ENCODE measurements at regions not wholly inside any gene's neighbourhood (a gene's known extent, or its start where the extent isn't known, plus 50 kb on each side); places are given as distances from the start of the nearest gene placed in this dataset.

DNA sequence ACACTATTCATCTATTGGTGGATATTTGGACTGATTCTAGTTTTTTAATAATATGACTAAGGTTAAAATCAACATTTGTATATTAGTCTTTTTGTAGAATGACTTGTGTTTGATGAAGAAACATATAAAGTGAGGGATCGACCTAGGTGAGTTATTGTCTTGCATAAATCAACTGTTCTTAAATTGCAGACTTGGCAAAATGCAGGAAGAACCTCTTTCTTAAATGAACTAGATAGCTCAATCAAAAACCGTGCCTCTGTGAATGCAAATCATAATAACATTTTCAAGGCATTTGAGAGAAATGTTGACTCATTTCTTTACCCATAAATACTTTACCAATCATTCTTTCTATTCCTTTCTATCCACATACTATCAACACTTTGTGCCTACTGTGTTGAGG lies 101.5 kb upstream of the ANK3 start:
- TF ChIP-seq, protein P1, sequence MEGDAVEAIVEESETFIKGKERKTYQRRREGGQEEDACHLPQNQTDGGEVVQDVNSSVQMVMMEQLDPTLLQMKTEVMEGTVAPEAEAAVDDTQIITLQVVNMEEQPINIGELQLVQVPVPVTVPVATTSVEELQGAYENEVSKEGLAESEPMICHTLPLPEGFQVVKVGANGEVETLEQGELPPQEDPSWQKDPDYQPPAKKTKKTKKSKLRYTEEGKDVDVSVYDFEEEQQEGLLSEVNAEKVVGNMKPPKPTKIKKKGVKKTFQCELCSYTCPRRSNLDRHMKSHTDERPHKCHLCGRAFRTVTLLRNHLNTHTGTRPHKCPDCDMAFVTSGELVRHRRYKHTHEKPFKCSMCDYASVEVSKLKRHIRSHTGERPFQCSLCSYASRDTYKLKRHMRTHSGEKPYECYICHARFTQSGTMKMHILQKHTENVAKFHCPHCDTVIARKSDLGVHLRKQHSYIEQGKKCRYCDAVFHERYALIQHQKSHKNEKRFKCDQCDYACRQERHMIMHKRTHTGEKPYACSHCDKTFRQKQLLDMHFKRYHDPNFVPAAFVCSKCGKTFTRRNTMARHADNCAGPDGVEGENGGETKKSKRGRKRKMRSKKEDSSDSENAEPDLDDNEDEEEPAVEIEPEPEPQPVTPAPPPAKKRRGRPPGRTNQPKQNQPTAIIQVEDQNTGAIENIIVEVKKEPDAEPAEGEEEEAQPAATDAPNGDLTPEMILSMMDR (IDR thresholded peaks at IDR 0.05; ENCODE audit: insufficient read depth, low read depth, low read length), result no peak
- no peak overlapping the region for H3K4me3 ChIP-seq (ENCODE audit: low read depth, low read length)
- no peak for DNase-seq (ENCODE audit: low read depth)

DNA sequence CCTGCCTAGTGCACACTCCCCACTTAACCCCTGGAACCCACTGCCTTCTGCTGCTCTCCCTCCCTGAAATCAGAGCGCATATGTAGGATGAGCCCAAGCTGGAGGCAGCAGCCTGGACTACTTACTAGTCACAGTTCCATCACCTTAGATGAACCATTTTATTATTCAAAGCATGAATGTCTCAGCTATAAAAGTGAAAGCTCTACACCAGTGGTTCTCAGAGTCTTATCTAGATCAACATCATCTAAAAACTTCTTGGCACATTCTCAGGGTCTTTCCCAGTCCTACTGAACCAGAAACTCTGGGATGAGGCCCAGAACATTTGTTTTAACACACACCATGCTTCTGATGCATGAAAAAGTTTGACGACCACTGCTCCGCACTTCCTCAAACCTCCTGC lies 100.3 kb upstream of the ANK3 start:
- TF ChIP-seq, protein P1 (IDR thresholded peaks at IDR 0.05; ENCODE audit: insufficient read depth, low read depth, low read length), result no peak
- peak; percentile 34 for DNase-seq (ENCODE audit: low read depth)
- H3K4me3 ChIP-seq (ENCODE audit: low read depth, low read length), result no peak overlapping the region

DNA sequence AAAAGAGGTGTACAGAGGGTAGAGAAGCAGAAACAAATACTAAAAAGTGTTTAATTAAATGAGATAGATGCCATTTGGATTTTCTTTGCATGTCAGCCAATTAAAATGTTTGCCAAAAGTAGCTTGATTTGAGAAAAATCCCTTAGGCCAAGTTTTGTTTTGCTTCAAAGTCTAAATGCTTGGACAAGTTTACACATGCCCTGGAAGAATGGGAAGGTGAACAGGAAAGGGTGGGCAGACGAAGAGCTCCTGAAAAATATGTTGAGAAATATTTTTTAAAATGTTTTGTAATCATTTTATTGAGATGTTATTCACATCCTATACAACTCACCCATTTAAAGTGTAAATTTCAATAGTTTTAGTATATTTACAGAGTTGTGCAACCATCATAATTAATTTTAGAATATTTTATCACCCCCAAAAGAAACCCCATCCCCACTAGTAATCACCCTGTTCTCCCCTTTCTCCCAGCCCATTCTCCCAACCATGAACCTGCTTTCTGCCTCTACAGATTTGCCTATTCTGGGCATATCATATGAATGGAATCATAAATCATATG lies 98.5 kb upstream of the ANK3 start:
- no peak overlapping the region for H3K4me3 ChIP-seq (ENCODE audit: low read depth, low read length)
- no peak for DNase-seq (ENCODE audit: low read depth)
- TF ChIP-seq, protein P1 (IDR thresholded peaks at IDR 0.05; ENCODE audit: insufficient read depth, low read depth, low read length), result no peak

DNA sequence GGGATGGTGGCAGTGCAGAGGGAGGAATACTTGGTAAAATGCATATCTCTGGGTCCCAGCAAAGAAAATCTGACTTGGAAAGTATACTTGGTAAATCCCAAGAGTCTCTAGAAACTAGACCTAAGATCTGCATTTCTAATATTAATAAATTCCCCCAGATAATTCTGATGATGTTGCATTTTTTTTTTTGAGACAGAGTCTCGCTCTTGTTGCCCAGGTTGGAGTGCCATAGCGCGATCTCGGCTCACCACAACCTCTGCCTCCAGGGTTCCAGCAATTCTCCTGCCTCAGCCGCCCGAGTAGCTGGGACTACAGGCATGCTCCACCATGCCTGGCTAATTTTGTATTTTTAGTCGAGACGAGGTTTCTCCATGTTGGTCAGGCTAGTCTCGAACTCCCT lies 97.9 kb upstream of the ANK3 start:
- no peak overlapping the region for H3K4me3 ChIP-seq (ENCODE audit: low read depth, low read length)
- no peak for DNase-seq (ENCODE audit: low read depth)
- TF ChIP-seq, protein P1 (IDR thresholded peaks at IDR 0.05; ENCODE audit: insufficient read depth, low read depth, low read length), result no peak

DNA sequence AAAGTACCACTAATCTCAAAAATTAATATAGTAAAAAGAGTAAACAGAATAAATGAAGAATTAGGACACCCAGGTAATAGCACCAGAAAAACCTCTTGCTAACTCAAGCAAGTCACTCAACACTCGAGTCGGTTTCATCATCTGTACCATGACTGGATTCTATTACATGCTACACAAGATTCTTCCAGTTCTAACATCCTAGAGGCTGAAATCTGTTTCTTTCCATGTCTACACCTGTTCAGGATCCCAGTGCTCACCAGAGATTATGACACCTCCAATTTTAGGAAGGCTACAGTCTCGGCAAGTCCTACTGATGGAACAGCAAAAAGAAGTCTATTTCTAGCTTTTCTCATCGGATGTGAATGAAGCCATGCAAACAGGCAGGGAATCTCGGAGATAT lies 95.3 kb upstream of the ANK3 start:
- TF ChIP-seq, protein P1 (IDR thresholded peaks at IDR 0.05; ENCODE audit: insufficient read depth, low read depth, low read length), result no peak
- DNase-seq (ENCODE audit: low read depth), result no peak

DNA sequence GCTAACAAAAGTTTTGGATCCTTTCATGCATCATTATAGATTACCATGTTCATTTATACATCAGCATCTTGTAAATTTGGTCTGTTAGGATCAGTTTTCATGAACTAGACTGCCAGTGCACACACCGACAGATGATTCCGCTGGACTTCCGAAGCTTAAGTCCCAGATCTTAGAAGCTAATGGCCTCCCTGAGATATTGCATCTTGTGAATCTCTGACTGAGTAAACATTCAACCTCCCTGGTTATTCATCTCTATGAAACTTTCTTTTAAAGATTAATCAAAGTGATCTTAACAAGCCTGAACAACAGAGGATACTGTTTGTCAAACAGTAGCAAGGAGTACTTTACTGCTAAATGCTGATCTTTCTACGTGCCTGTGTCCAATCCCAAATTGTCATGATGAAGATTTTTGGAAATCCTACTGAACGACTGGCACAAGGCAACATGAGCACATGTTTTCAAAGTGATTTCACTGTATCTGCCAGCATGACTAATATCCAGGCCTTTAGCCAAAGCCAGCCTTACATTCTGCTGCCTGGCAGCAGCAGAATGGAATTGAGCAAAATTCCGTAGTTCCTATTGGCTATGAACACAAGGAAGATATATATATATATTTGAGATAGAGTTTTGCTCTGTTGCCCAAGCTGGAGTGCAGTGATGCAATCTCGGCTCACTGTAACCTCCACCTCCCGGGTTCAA lies 91.3 kb upstream of the ANK3 start:
- no peak overlapping the region for H3K4me3 ChIP-seq (ENCODE audit: low read depth, low read length)
- peak; percentile 72 for DNase-seq (ENCODE audit: low read depth)
- TF ChIP-seq, protein P1 (IDR thresholded peaks at IDR 0.05; ENCODE audit: insufficient read depth, low read depth, low read length), result no peak

More for the DNA sequence above, 95.3 kb upstream of the ANK3 start:
- no peak overlapping the region for H3K4me3 ChIP-seq (ENCODE audit: low read depth, low read length)
